IMR-90 (cell line): ENCODE measurements at regions not wholly inside any gene's neighbourhood (a gene's known extent, or its start where the extent isn't known, plus 50 kb on each side); places are given as distances from the start of the nearest gene placed in this dataset.

Experiments
- ATAC-seq: fragments of 200-7000 bp; cut with Tn5 transposase; 2 replicates; pipeline ENCODE4 v1.9.1; 2020; ENCODE audit warnings: low read depth, mild to moderate bottlenecking, moderate library complexity
- BruUV-seq: library from RNA; stranded (reverse); fragments of 400-500 nt; replicated peaks from 2 replicates; lab custom pipeline; 2021; lab: Mats Ljungman, UMichigan
- CTCF ChIA-PET: fragments of 300-600 bp; formaldehyde crosslinking; extraction: SDS; loops from one replicate; lab custom pipeline; 2021; ENCODE audit warnings: antibody characterized with exemption; lab: Yijun Ruan, JAX
- POLR2A ChIA-PET: fragments of 300-600 bp; sonication (Branson Sonifier 250); formaldehyde crosslinking; loops from one replicate; lab custom pipeline; 2022; ENCODE audit warnings: antibody characterized with exemption; ENCODE audit not compliant: unreplicated experiment; lab: Charles Lee
- DNase-seq: peaks from one replicate; pipeline ENCODE4 v3.0.0; 2013
- H2AFZ ChIP-seq: replicated peaks from 2 replicates; pipeline ENCODE3; 2013; ENCODE audit warnings: low read length, mild to moderate bottlenecking; ENCODE audit not compliant: poor library complexity
- H2AK5ac ChIP-seq: 2 replicates; pipeline ENCODE4 v1.6.1; 2013; ENCODE audit warnings: low read depth, low read length, inconsistent platforms
- H2AK9ac ChIP-seq: replicated peaks from 2 replicates; pipeline ENCODE3; 2013; ENCODE audit warnings: mild to moderate bottlenecking, low read depth, low read length, moderate library complexity; ENCODE audit not compliant: poor library complexity
- H2BK120ac ChIP-seq: 2 replicates; pipeline ENCODE4 v1.6.1; 2013; ENCODE audit warnings: low read depth, low read length, inconsistent platforms
- H2BK15ac ChIP-seq: 3 replicates; pipeline ENCODE4 v1.6.1; 2013; ENCODE audit warnings: low read depth, low read length, inconsistent platforms
- H2BK20ac ChIP-seq: 2 replicates; pipeline ENCODE4 v1.6.1; 2013; ENCODE audit warnings: low read depth, mild to moderate bottlenecking, inconsistent platforms, low read length, moderate library complexity
- H2BK5ac ChIP-seq: 2 replicates; pipeline ENCODE4 v1.6.1; 2013; ENCODE audit warnings: mild to moderate bottlenecking, low read depth, low read length, inconsistent platforms; ENCODE audit not compliant: poor library complexity, severe bottlenecking
- H3K14ac ChIP-seq: replicated peaks from 2 replicates; pipeline ENCODE4 v1.6.1; 2013; ENCODE audit warnings: low read depth, low read length, inconsistent platforms
- H3K18ac ChIP-seq: 2 replicates; pipeline ENCODE4 v1.6.1; 2013; ENCODE audit warnings: low read depth, low read length, control low read depth
- H3K23ac ChIP-seq: 2 replicates; pipeline ENCODE4 v1.6.1; 2013; ENCODE audit warnings: low read depth, low read length, inconsistent platforms
- H3K27ac ChIP-seq: 2 replicates; pipeline ENCODE4 v1.5.1; 2013; ENCODE audit warnings: mild to moderate bottlenecking, control low read depth, low read length; ENCODE audit not compliant: insufficient read depth
- H3K27me3 ChIP-seq: 2 replicates; pipeline ENCODE4 v1.6.1; 2013; ENCODE audit warnings: low read length; ENCODE audit not compliant: control insufficient read depth, insufficient read depth
- H3K36me3 ChIP-seq: 2 replicates; pipeline ENCODE4 v1.6.1; 2013; ENCODE audit warnings: low read length, mixed read lengths; ENCODE audit not compliant: control insufficient read depth, insufficient read depth
- H3K4ac ChIP-seq: 2 replicates; pipeline ENCODE4 v1.6.1; 2013; ENCODE audit warnings: low read depth, low read length, inconsistent platforms
- H3K4me1 ChIP-seq: 2 replicates; pipeline ENCODE4 v1.6.1; 2013; ENCODE audit warnings: low read length, mixed read lengths; ENCODE audit not compliant: control insufficient read depth, insufficient read depth
- H3K4me2 ChIP-seq: 2 replicates; pipeline ENCODE4 v1.6.1; 2013; ENCODE audit warnings: low read depth, mild to moderate bottlenecking, control low read depth, low read length, moderate library complexity
- H3K4me3 ChIP-seq: 2 replicates; pipeline ENCODE4 v1.5.1; 2013; ENCODE audit warnings: low read depth, mild to moderate bottlenecking, control low read depth, low read length, moderate library complexity; ENCODE audit not compliant: insufficient read depth
- H3K56ac ChIP-seq: 2 replicates; pipeline ENCODE4 v1.6.1; 2013; ENCODE audit warnings: low read length, inconsistent platforms; ENCODE audit not compliant: insufficient read depth; ENCODE audit errors: extremely low read depth
- H3K79me1 ChIP-seq, 2 experiments: 2 replicates each; pipeline ENCODE4 v1.6.1; 2013; ENCODE audit warnings: low read length in 2 of 2, inconsistent platforms in 1 of 2, low read depth in 1 of 2
- H3K9ac ChIP-seq: 2 replicates; pipeline ENCODE4 v1.6.1; 2013; ENCODE audit warnings: low read depth, low read length, control low read depth
- H3K9me1 ChIP-seq: 2 replicates; pipeline ENCODE4 v1.6.1; 2013; ENCODE audit warnings: low read length, inconsistent platforms; ENCODE audit not compliant: insufficient read depth
- H3K9me3 ChIP-seq: 2 replicates; pipeline ENCODE4 v1.6.1; 2013; ENCODE audit warnings: low read length; ENCODE audit not compliant: control insufficient read depth, insufficient read depth
- H4K20me1 ChIP-seq: 2 replicates; pipeline ENCODE4 v1.6.1; 2013; ENCODE audit warnings: low read length, inconsistent platforms; ENCODE audit not compliant: insufficient read depth
- H4K5ac ChIP-seq: 2 replicates; pipeline ENCODE4 v1.6.1; 2013; ENCODE audit warnings: mild to moderate bottlenecking, low read depth, low read length, control low read depth
- H4K8ac ChIP-seq, 2 experiments: 2 replicates each; pipeline ENCODE4 v1.6.1; 2013; ENCODE audit warnings: low read depth in 2 of 2, low read length in 2 of 2, control low read depth in 1 of 2, inconsistent platforms in 1 of 2
- H4K91ac ChIP-seq: 2 replicates; pipeline ENCODE4 v1.6.1; 2013; ENCODE audit warnings: low read depth, low read length, inconsistent platforms; ENCODE audit not compliant: insufficient read depth
- BHLHE40 ChIP-seq: fragments of 150-350 bp; IDR thresholded peaks from 2 replicates; pipeline ENCODE4 v1.6.1; 2016; ENCODE audit warnings: mild to moderate bottlenecking, low read depth, low read length
- CEBPB ChIP-seq: IDR thresholded peaks from 2 replicates; pipeline ENCODE4 v1.6.1; 2012; ENCODE audit warnings: low read depth, low read length, improper control_type of control experiment
- CHD1 ChIP-seq: IDR thresholded peaks from 2 replicates; pipeline ENCODE4 v1.6.1; 2012; ENCODE audit warnings: low read depth, low read length, improper control_type of control experiment
- ELK1 ChIP-seq: fragments of 150-350 bp; IDR thresholded peaks from 2 replicates; pipeline ENCODE4 v1.6.1; 2016; ENCODE audit warnings: low read depth, mild to moderate bottlenecking, low read length, moderate library complexity, borderline replicate concordance
- FOS ChIP-seq: fragments of 150-350 bp; IDR thresholded peaks from 2 replicates; pipeline ENCODE4 v1.6.1; 2016; ENCODE audit warnings: low read depth, low read length
- MAFK ChIP-seq: IDR thresholded peaks from 2 replicates; pipeline ENCODE4 v1.6.1; 2012; ENCODE audit warnings: low read depth, low read length, improper control_type of control experiment
- MAZ ChIP-seq: IDR thresholded peaks from 2 replicates; pipeline ENCODE4 v1.6.1; 2012; ENCODE audit warnings: low read depth, mild to moderate bottlenecking, low read length, improper control_type of control experiment, moderate library complexity, borderline replicate concordance
- MXI1 ChIP-seq: IDR thresholded peaks from 2 replicates; pipeline ENCODE4 v1.6.1; 2012; ENCODE audit warnings: low read depth, mild to moderate bottlenecking, low read length, moderate library complexity, borderline replicate concordance
- NFE2L2 ChIP-seq: fragments of 150-350 bp; IDR thresholded peaks from 2 replicates; pipeline ENCODE4 v1.6.1; 2016; ENCODE audit warnings: low read depth, mild to moderate bottlenecking, low read length
- POLR2A ChIP-seq: IDR thresholded peaks from 2 replicates; pipeline ENCODE4 v1.6.1; 2012; ENCODE audit warnings: mild to moderate bottlenecking, low read depth, low read length
- RAD21 ChIP-seq: IDR thresholded peaks from 2 replicates; pipeline ENCODE4 v1.6.1; 2012; ENCODE audit warnings: low read length, improper control_type of control experiment
- RCOR1 ChIP-seq: IDR thresholded peaks from 2 replicates; pipeline ENCODE4 v1.6.1; 2012; ENCODE audit warnings: mild to moderate bottlenecking, low read length, improper control_type of control experiment; ENCODE audit not compliant: insufficient replicate concordance
- RFX5 ChIP-seq: IDR thresholded peaks from 2 replicates; pipeline ENCODE4 v1.8.0; 2012; ENCODE audit warnings: low read depth, mild to moderate bottlenecking, low read length, moderate library complexity
- SMC3 ChIP-seq: fragments of 150-350 bp; IDR thresholded peaks from 2 replicates; pipeline ENCODE4 v1.6.1; 2016; ENCODE audit warnings: low read depth, mild to moderate bottlenecking, antibody characterized with exemption, low read length, moderate library complexity
- USF2 ChIP-seq: fragments of 150-350 bp; IDR thresholded peaks from 2 replicates; pipeline ENCODE4 v1.6.1; 2017; ENCODE audit warnings: mild to moderate bottlenecking, antibody characterized with exemption, low read length, low read depth
- WGBS, 2 experiments: methylation state at CpG; one replicate each; pipeline versions ENCODE4 v1.1.5 to v1.1.7; 2013; ENCODE audit warnings: missing lambda C conversion rate in 2 of 2; ENCODE audit not compliant: insufficient read length in 1 of 2; ENCODE audit errors: extremely low coverage in 2 of 2; 5-methylcytosine and 5-hydroxymethylcytosine counted together
- dilution Hi-C: fragments of 300-500 bp; cut with HindIII; formaldehyde crosslinking; loops from one replicate; pipeline ENCODE4 v1.14.3; 2018; ENCODE audit warnings: low sequenced_read_pairs; ENCODE audit not compliant: unreplicated experiment
- in situ Hi-C: fragments of 300-500 bp; cut with MboI; formaldehyde crosslinking; loops from 3 replicates; pipeline ENCODE4 v1.14.3; 2019; ENCODE audit warnings: low sequenced_read_pairs, inconsistent platforms, mixed read lengths
- intact Hi-C: fragments of 100-400 bp; cut with micrococcal nuclease; formaldehyde crosslinking; loops from 2 replicates; pipeline ENCODE4 v1.10.0; 2022
- TF ChIP-seq, protein P1 (sequence below): conservative IDR thresholded peaks from 2 replicates; pipeline ENCODE4 v1.5.1; 2012; ENCODE audit warnings: mild to moderate bottlenecking, low read depth, low read length, improper control_type of control experiment

GRCh38 chr2:53098696-53099078, 668.9 kb upstream of the CHAC2 start:
- no peak overlapping the region for H2BK15ac ChIP-seq
- no peak overlapping the region for H4K91ac ChIP-seq
- H2AK9ac ChIP-seq = no peak overlapping the region
- no peak overlapping the region for H3K4me2 ChIP-seq
- no peak overlapping the region for H2BK120ac ChIP-seq
- no peak overlapping the region for H2AFZ ChIP-seq
- CTCF ChIA-PET = no interaction called here
- in situ Hi-C loops (no loop called here), dilution Hi-C loops (no loop called here), intact Hi-C loops (no loop called here)
- H3K18ac ChIP-seq = no peak overlapping the region
- H3K23ac ChIP-seq = no peak overlapping the region
- no peaks in the 10 kb centered on the region for H3K9me3 ChIP-seq
- H4K20me1 ChIP-seq = no peaks in the 10 kb centered on the region
- no peak overlapping the region for H3K4ac ChIP-seq
- WGBS, 2 experiments = no CpG with 5 or more reads among the region's 4 CpGs
- ATAC-seq = no peak
- no peak overlapping the region for H3K9ac ChIP-seq
- no TSS peak for BruUV-seq
- no peaks in the 10 kb centered on the region for H3K79me1 ChIP-seq
- no peaks in the 10 kb centered on the region for H3K4me1 ChIP-seq
- H3K56ac ChIP-seq = no peak overlapping the region
- no peak overlapping the region for H2AK5ac ChIP-seq
- H3K14ac ChIP-seq = no peak overlapping the region
- no peak for DNase-seq
- H2BK5ac ChIP-seq = no peak overlapping the region
- no peak overlapping the region for H4K5ac ChIP-seq
- H3K4me3 ChIP-seq = no peak overlapping the region
- H4K8ac ChIP-seq = no peak overlapping the region
- no peak overlapping the region for H2BK20ac ChIP-seq
- TF ChIP-seq SMC3 (no peak), FOS (no peak), CEBPB (no peak), RCOR1 (no peak), MAZ (no peak), CHD1 (no peak), ELK1 (no peak), BHLHE40 (no peak), MAFK (no peak), MXI1 (no peak), NFE2L2 (no peak), USF2 (no peak), POLR2A (no peak), RFX5 (no peak), RAD21 (no peak)
- TF ChIP-seq, protein P1, sequence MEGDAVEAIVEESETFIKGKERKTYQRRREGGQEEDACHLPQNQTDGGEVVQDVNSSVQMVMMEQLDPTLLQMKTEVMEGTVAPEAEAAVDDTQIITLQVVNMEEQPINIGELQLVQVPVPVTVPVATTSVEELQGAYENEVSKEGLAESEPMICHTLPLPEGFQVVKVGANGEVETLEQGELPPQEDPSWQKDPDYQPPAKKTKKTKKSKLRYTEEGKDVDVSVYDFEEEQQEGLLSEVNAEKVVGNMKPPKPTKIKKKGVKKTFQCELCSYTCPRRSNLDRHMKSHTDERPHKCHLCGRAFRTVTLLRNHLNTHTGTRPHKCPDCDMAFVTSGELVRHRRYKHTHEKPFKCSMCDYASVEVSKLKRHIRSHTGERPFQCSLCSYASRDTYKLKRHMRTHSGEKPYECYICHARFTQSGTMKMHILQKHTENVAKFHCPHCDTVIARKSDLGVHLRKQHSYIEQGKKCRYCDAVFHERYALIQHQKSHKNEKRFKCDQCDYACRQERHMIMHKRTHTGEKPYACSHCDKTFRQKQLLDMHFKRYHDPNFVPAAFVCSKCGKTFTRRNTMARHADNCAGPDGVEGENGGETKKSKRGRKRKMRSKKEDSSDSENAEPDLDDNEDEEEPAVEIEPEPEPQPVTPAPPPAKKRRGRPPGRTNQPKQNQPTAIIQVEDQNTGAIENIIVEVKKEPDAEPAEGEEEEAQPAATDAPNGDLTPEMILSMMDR = no peak
- H3K36me3 ChIP-seq = no peaks in the 10 kb centered on the region
- H3K27ac ChIP-seq = no peak overlapping the region
- no peaks in the 10 kb centered on the region for H3K27me3 ChIP-seq
- no peaks in the 10 kb centered on the region for H3K9me1 ChIP-seq
- POLR2A ChIA-PET = no interaction called here
